NCI-H1930 (cell line): ENCODE measurements at regions not wholly inside any gene's neighbourhood (a gene's known extent, or its start where the extent isn't known, plus 50 kb on each side); places are given as distances from the start of the nearest gene placed in this dataset.
"Not testable (repeated sequence)": the region's sequence is repeated elsewhere in the genome, so short reads cannot be mapped to it uniquely, and the experiment has no call there.

Experiments used
- DNase-seq, 2 experiments: peaks; one replicate each; lab custom pipeline; 2025; lab: John Stamatoyannopoulos, UW

- DNase-seq: no peak
Measured at GRCh38 chr1:164163289-164163849, 395.6 kb upstream of the PBX1 start.

- no peak for DNase-seq
Measured at GRCh38 chr1:164165466-164165865, 393.5 kb upstream of the PBX1 start.

DNA sequence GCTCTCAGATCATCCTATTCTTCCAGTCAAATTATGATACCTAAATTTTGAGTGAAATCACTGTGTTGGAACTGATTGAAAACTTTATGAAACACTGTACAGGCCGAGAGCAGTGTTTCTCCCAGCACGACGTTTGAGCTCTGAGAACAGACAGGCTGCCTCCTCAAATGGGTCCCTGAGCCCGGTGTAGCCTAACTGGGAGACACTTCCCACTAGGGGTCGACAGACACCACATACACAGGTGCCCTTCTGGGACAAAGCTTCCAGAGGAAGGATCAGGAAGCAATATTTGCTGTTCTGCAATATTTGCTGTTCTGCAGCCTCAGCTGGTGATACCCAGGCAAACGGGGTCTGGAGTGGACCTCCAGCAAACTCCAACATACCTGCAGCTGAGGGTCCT, 392.5 kb upstream of the PBX1 start:
- not testable (repeated sequence) for DNase-seq

DNA sequence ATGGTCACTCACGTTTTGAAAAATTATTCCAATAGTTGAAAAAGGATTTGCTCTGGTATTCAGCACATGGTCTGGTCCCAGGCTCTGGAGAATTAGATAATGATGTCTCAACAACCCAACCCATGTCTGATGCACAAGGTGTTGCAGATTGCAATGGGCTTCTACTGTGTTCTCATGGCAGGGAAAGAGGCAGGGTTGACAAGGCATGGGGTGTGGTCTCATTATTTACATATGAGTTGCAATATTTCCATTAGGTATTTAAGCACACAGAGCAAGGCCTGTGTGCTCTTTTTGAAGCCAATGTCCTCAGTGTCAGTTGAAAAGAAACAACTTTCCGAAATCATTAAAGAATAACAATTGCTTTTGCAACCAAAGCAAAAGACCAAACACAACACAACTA, 381.9 kb upstream of the PBX1 start:
- DNase-seq: no peak

DNA sequence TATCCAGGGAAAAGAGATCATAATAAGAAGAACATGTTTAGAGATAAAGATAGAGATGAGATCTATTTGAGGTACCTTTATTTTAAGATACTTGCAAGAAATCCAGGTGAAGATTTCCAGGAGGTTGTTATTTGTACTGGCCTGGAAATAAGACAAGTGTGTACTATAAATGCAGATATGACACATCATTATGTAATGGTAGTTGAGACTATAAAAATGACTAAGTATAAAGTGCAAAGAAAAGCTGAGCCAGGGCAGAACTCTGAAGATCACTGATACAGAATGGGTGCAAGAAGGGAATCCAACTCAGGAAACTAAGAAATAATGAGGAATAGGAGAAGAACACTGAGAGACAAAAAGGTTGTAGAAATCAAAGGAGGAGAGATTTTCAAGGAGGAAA, 378.2 kb upstream of the PBX1 start:
- DNase-seq: no peak

- no peak for DNase-seq
Measured at GRCh38 chr1:164183854-164184635, 374.9 kb upstream of the PBX1 start.

GRCh38 chr1:164186881-164187280, 372.1 kb upstream of the PBX1 start:
- no peak for DNase-seq

DNA sequence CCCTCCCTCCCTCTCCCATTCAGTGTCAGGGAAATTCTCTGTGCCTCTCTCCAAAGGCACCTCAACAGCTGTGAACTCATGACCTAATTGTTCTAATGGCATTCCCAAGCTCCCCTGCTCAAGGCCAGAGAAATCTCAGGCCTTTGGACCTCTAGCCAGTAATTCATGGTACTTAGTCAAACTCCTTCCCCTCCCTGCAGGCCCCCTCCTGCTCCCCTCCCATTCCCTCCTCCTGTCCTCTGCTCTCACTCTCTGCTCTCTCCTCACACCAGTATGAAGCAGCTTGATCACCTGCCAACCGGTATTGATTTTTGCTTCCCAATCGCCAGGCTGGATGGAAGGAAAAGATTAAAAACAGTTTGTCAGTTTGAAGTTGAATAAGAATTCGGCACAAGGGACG, 370.5 kb upstream of the PBX1 start:
- no peak for DNase-seq

DNA sequence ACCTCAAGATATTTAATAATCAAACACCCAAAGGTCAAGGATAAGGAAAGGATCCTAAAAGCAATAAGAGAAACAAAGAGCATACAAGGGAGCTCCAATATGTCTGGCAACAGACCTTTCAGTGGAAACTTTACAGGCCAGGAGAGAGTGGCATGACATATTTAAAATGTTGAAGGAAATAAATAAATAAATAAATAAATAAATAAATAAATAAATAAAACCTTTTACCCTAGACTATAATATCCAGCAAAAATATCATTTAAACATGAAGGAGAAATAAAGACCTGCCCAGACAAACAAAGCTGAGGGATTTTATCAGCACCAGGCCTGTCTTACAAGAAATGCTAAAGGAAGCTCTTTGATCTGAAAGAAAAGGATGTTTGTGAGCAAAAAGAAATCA, 367.8 kb upstream of the PBX1 start:
- no peak for DNase-seq

- no peak for DNase-seq
Measured at GRCh38 chr1:164210211-164210739, 348.7 kb upstream of the PBX1 start.

DNA sequence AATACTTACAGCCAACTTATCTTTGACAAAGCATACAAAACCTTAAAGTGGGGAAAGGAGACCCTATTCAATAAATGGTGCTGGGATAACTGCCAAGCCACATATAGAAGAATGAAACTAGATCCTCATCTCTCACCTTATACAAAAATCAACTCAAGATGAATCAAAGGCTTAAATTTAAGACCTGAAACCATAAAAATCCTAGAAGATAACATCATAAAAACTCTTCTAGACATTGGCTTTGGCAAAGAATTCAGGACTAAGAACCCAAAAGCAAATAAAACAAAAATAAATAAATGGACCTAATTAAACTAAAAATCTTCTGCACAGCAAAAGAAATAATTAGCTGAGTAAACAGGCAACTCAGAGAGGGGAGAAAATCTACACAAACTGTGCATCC, 335.6 kb upstream of the PBX1 start:
- peak in 1 of 2 experiments; percentile 15 for DNase-seq

GRCh38 chr1:164225011-164225410, 334.0 kb upstream of the PBX1 start:
- DNase-seq: no peak

GRCh38 chr1:164226977-164227376, 332.0 kb upstream of the PBX1 start:
- DNase-seq: no peak

DNA sequence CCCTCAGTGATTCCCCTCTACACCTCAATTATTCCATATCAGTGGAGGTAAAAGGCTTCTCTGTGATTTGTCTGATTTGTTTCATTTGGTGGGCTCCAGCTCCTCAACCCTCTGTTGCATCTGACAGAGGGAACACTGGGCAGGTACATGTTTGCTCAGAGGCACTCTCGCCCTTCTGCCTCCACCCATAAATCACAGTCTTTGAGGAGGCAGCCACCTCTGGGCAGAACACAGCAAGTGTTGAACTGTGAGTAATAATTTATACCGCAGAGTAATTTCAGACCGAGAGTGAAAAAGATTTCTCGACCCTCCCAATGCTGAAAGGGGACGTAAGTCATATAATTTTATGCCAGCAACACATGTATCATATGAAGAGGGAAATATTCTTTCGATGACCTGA, 330.1 kb upstream of the PBX1 start:
- DNase-seq: no peak

- DNase-seq: no peak
Measured at GRCh38 chr1:164233149-164233548, 325.8 kb upstream of the PBX1 start.

GRCh38 chr1:164240081-164240480, 318.9 kb upstream of the PBX1 start:
- DNase-seq: no peak

DNA sequence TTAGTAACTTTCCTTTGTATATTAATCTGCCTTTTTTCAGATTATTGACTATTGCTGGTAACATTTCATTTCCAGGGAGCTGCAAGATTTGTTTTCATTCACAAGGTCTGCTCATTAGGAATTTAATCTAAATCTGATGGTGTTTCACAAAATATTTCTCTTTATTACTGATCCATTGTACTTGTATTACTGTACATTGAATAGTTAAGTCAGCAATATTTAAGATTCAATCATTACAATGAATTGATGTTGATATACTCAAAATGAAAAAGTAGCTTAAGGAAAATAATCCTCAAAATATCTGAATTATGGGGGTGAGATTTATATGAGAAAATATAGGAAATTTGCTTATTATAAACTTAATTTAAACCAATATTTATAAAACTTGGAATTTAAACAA, 308.6 kb upstream of the PBX1 start:
- no peak for DNase-seq

- DNase-seq: no peak
Measured at GRCh38 chr1:164256456-164256855, 302.5 kb upstream of the PBX1 start.

DNA sequence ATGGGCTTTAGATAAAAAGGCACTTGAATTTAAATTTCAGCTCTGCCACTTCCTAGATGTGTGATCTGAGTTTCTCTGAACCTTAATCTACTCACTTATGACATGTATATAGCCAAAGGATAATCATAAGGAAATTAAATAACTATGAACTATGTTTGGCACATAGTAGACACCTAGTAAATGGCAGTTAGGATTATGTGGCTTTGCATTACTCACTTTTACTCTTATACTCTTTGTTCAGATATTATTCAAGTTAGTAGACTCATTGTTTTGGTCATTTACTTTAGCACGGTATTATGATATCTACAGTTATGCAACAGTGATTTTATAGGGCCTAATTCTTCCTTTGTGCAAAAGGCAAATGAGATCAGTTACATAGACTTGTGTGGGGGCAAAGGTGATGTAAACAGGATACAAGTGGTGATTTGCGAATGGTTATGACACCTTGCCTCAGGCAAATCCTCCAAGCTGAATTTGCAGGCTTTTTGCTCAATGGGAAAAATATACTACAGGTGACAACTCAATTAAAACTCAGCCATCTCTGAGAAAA, 297.2 kb upstream of the PBX1 start:
- no peak for DNase-seq

- DNase-seq: no peak
Measured at GRCh38 chr1:164263540-164263939, 295.4 kb upstream of the PBX1 start.

DNA sequence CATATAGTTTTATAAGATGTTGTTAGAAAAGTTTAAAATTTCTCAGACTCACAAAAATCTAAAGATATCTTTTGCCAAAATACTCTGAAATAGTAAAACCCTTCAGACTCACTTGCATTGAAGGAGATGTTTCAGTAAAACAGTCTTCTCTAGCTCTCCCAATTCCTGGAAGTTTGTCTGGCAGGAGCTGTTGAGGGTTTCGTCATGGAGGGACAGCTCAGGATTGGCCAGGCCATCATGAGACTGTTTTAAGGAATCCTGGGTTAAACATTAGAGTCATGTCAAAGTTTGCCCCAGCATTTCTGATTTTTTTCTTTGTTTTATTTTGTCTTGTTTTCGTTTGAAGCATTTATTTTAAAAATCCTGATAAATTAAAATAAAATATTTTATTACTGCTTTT, 293.8 kb upstream of the PBX1 start:
- DNase-seq: no peak

DNA sequence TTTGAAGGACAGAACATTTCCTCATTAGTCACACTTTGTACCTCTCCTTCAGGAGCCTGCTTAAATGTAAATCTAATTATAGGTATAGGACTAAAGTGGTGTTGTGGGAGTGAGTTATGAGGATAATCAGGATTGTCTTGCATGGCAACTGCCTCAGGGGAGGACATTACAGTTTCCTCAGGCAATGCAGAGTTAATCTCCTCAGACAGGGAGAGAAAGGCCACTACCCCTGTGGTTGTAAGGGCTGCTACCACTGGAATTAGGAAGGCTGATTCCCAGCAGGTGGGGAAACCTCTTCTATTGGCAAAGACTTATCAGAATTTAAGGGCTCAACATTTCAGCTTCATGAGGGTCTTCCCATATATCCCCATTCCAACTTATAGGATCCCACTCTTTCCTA, 286.8 kb upstream of the PBX1 start:
- no peak for DNase-seq

DNA sequence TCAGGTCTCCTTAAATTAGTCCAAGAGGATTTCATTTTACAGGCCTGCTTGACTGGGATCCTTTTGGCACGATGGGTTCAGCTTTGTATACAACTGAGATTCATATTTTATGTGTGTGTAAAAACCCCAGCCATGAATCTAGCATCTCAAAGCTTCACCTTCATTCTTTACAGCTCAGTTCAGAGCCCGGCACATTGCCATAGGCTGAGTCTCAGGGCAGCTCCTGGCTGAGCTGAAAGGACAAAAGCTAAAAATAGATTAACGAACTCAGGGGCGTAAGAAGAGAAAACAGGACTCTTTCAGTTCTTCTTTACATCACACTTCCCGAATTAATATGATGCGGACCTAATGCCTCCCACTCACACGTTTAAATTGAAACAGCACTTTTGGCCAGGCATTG, 262.8 kb upstream of the PBX1 start:
- DNase-seq: no peak

DNA sequence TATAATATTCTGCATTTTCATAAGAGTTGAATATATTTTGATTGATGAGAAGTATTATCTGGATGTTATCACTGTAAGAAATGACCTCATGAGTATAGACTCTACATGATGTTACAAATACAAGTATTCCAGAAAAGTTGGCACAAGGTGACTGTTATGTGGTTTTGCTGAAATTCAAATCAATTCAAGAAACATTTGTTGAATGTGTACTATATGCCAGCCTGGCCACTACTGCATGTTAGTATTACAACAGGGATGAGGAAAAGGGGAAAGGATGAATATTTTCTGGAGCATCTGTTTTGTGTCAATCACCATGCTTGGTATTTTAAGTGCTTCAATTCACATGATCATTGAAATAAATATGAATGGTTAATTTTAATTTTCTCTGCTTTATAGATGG, 250.9 kb upstream of the PBX1 start:
- DNase-seq: no peak
